Hematopoietic multipotent progenitor cell treated with erythropoietin and hydrocortisone succinate and interleukin-3 and kit ligand, for 17 days (in vitro differentiated cells): ENCODE measurements at regions not wholly inside any gene's neighbourhood (a gene's known extent, or its start where the extent isn't known, plus 50 kb on each side); places are given as distances from the start of the nearest gene placed in this dataset.
A peak's percentile ranks its signal among the peaks of the same experiment; 100 is the strongest.

ENCODE experiments used
- DNase-seq: peaks from one replicate; pipeline ENCODE4 v3.0.0-alpha.2; 2015; ENCODE audit warnings: low spot score

GRCh38 chr21:35849144-35849543 is 211.2 kb downstream of the SETD4 start:
- no peak for DNase-seq

- DNase-seq = no peak
Measured at GRCh38 chr21:35843911-35844667, 216.2 kb downstream of the SETD4 start.

GRCh38 chr21:35840949-35841348 is 219.4 kb downstream of the SETD4 start:
- no peak for DNase-seq

- DNase-seq = peak; percentile 23
Measured at GRCh38 chr21:35840197-35840799, 220.0 kb downstream of the SETD4 start.

- DNase-seq = no peak
Measured at GRCh38 chr21:35838987-35839763, 221.2 kb downstream of the SETD4 start.

GRCh38 chr21:35838350-35838749 is 222.0 kb downstream of the SETD4 start:
- DNase-seq = no peak

GRCh38 chr21:35833991-35834390 is 226.3 kb downstream of the SETD4 start:
- no peak for DNase-seq

- DNase-seq = no peak
Measured at GRCh38 chr21:35833388-35833787, 226.9 kb downstream of the SETD4 start.

- no peak for DNase-seq
Measured at GRCh38 chr21:35831230-35831629, 229.1 kb downstream of the SETD4 start.

- DNase-seq = no peak
Measured at GRCh38 chr21:35829067-35829466, 231.3 kb downstream of the SETD4 start.

GRCh38 chr21:35828161-35828560 is 232.2 kb downstream of the SETD4 start:
- no peak for DNase-seq

- DNase-seq = no peak
Measured at GRCh38 chr21:35827004-35827403, 233.3 kb downstream of the SETD4 start.

- no peak for DNase-seq
Measured at GRCh38 chr21:35825370-35826353, 234.7 kb downstream of the SETD4 start.

GRCh38 chr21:35824136-35824535 is 236.2 kb downstream of the SETD4 start:
- no peak for DNase-seq

GRCh38 chr21:35819134-35819533 is 241.2 kb downstream of the SETD4 start:
- no peak for DNase-seq

GRCh38 chr21:35818597-35818996 is 241.7 kb downstream of the SETD4 start:
- no peak for DNase-seq

- DNase-seq = no peak
Measured at GRCh38 chr21:35814858-35815619, 245.3 kb downstream of the SETD4 start.

- no peak for DNase-seq
Measured at GRCh38 chr21:35812679-35813078, 247.6 kb downstream of the SETD4 start.

- no peak for DNase-seq
Measured at GRCh38 chr21:35811191-35811806, 249.0 kb downstream of the SETD4 start.

- no peak for DNase-seq
Measured at GRCh38 chr21:35810431-35810970, 249.8 kb downstream of the SETD4 start.
